ENCODE measurements at regions not wholly inside any gene's neighbourhood (a gene's known extent, or its start where the extent isn't known, plus 50 kb on each side); places are given as distances from the start of the nearest gene placed in this dataset.

- Mint-ChIP-seq H3K4me3 (no peak overlapping the region), H3K27me3 (ENCODE audit: insufficient read depth) (peaks cover 3% of the 10 kb centered on the region), H3K27ac (no peak overlapping the region), H3K4me1 (peaks cover 28% of the 10 kb centered on the region), H3K9me3 (no peaks in the 10 kb centered on the region), H3K36me3 (ENCODE audit: low read depth) (no peaks in the 10 kb centered on the region)
- no peak overlapping the region for H3K27ac ChIP-seq (ENCODE audit: low read depth, low read length)
- peaks cover 4% of the 10 kb centered on the region for H3K4me1 ChIP-seq (ENCODE audit: control insufficient read depth, insufficient read depth, low read length)
- no peak for TF ChIP-seq CTCF (conservative IDR thresholded peaks at IDR 0.05)
- H3K9ac ChIP-seq (ENCODE audit: extremely low read depth, low read length, poor library complexity, severe bottlenecking): no peak overlapping the region
- no peaks in the 10 kb centered on the region for H3K36me3 ChIP-seq (ENCODE audit: control insufficient read depth, insufficient read depth, low read length)
- DNase-seq: no peak
- peaks cover 20% of the 10 kb centered on the region for H3K27me3 ChIP-seq (ENCODE audit: control insufficient read depth, insufficient read depth, low read length, poor library complexity, severe bottlenecking)
- WGBS, 2 experiments (ENCODE audit: insufficient coverage in 1 of 2, insufficient read length in 1 of 2): 96 to 98% methylated on average over 10 to 11 of the region's 11 CpGs
- no peak overlapping the region for H3K4me3 ChIP-seq (ENCODE audit: low read length)
- H3K9me3 ChIP-seq (ENCODE audit: control insufficient read depth, low read length): no peaks in the 10 kb centered on the region
Measured at GRCh38 chr13:22111961-22112360, 441.1 kb downstream of the FGF9 start.

- 97 to 100% methylated on average over 4 to 10 of the region's 11 CpGs for WGBS, 2 experiments (ENCODE audit: insufficient coverage in 1 of 2, insufficient read length in 1 of 2)
- Histone ChIP-seq H3K27ac (ENCODE audit: low read depth, low read length) (no peak overlapping the region), H3K9me3 (ENCODE audit: control insufficient read depth, low read length) (no peaks in the 10 kb centered on the region), H3K27me3 (ENCODE audit: control insufficient read depth, insufficient read depth, low read length, poor library complexity, severe bottlenecking) (peaks cover 20% of the 10 kb centered on the region), H3K36me3 (ENCODE audit: control insufficient read depth, insufficient read depth, low read length) (no peaks in the 10 kb centered on the region), H3K4me3 (ENCODE audit: low read length) (no peak overlapping the region), H3K4me1 (ENCODE audit: control insufficient read depth, insufficient read depth, low read length) (peaks cover 4% of the 10 kb centered on the region), H3K9ac (ENCODE audit: extremely low read depth, low read length, poor library complexity, severe bottlenecking) (no peak overlapping the region)
- no peak for TF ChIP-seq CTCF (conservative IDR thresholded peaks at IDR 0.05)
- no peak overlapping the region for H3K4me3 Mint-ChIP-seq
- H3K9me3 Mint-ChIP-seq: no peaks in the 10 kb centered on the region
- H3K36me3 Mint-ChIP-seq (ENCODE audit: low read depth): no peaks in the 10 kb centered on the region
- H3K27me3 Mint-ChIP-seq (ENCODE audit: insufficient read depth): peaks cover 3% of the 10 kb centered on the region
- DNase-seq: no peak
- H3K27ac Mint-ChIP-seq: no peak overlapping the region
- peaks cover 19% of the 10 kb centered on the region for H3K4me1 Mint-ChIP-seq
Measured at GRCh38 chr13:22112956-22113745, 442.3 kb downstream of the FGF9 start.

- H3K9ac ChIP-seq (ENCODE audit: extremely low read depth, low read length, poor library complexity, severe bottlenecking): no peak overlapping the region
- H3K4me1 ChIP-seq (ENCODE audit: control insufficient read depth, insufficient read depth, low read length): peaks cover 4% of the 10 kb centered on the region
- H3K9me3 ChIP-seq (ENCODE audit: control insufficient read depth, low read length): no peaks in the 10 kb centered on the region
- H3K27me3 ChIP-seq (ENCODE audit: control insufficient read depth, insufficient read depth, low read length, poor library complexity, severe bottlenecking): peaks cover 9% of the 10 kb centered on the region
- Mint-ChIP-seq H3K4me1 (peaks cover 18% of the 10 kb centered on the region), H3K36me3 (ENCODE audit: low read depth) (no peaks in the 10 kb centered on the region), H3K27ac (no peak overlapping the region), H3K9me3 (no peaks in the 10 kb centered on the region), H3K27me3 (ENCODE audit: insufficient read depth) (peaks cover 3% of the 10 kb centered on the region), H3K4me3 (no peak overlapping the region)
- no peaks in the 10 kb centered on the region for H3K36me3 ChIP-seq (ENCODE audit: control insufficient read depth, insufficient read depth, low read length)
- no peak for DNase-seq
- H3K4me3 ChIP-seq (ENCODE audit: low read length): no peak overlapping the region
- no peak overlapping the region for H3K27ac ChIP-seq (ENCODE audit: low read depth, low read length)
- TF ChIP-seq CTCF (conservative IDR thresholded peaks at IDR 0.05): no peak
- WGBS, 2 experiments (ENCODE audit: insufficient coverage in 1 of 2, insufficient read length in 1 of 2): 93 to 97% methylated on average over 4 to 8 of the region's 9 CpGs
Measured at GRCh38 chr13:22114630-22115311, 443.9 kb downstream of the FGF9 start.
